ENCODE measurements at regions not wholly inside any gene's neighbourhood (a gene's known extent, or its start where the extent isn't known, plus 50 kb on each side); places are given as distances from the start of the nearest gene placed in this dataset.
"Not testable (repeated sequence)": the region's sequence is repeated elsewhere in the genome, so short reads cannot be mapped to it uniquely, and the experiment has no call there.

- H2AFZ ChIP-seq (ENCODE audit: low read depth, low read length): no peak overlapping the region
- no peaks in the 10 kb centered on the region for H3K79me2 ChIP-seq (replicated peaks; ENCODE audit: insufficient read depth, low read length)
- no peaks in the 10 kb centered on the region for H3K9me2 ChIP-seq (ENCODE audit: insufficient read depth, low read length)
- no peak overlapping the region for H3K4me2 ChIP-seq (ENCODE audit: low read length)
- H3K36me3 ChIP-seq (ENCODE audit: insufficient read depth, low read length): no peaks in the 10 kb centered on the region
- H4K20me1 ChIP-seq (ENCODE audit: insufficient read depth): no peaks in the 10 kb centered on the region
- no peaks in the 10 kb centered on the region for H3K9me3 ChIP-seq (ENCODE audit: low read length)
- H3K4me3 ChIP-seq (ENCODE audit: low read length): no peak overlapping the region
- H3K27me3 ChIP-seq (ENCODE audit: insufficient read depth, low read depth, low read length): no peaks in the 10 kb centered on the region
- TF ChIP-seq REST (IDR thresholded peaks at IDR 0.05; ENCODE audit: borderline replicate concordance): no peak
- TF ChIP-seq EZH2 (IDR thresholded peaks at IDR 0.05; ENCODE audit: borderline replicate concordance, insufficient read depth, low read length, poor library complexity, severe bottlenecking): no peak
- no peak for TF ChIP-seq SMC3 (conservative IDR thresholded peaks at IDR 0.05; ENCODE audit: poor library complexity)
- TF ChIP-seq CTCF (IDR thresholded peaks at IDR 0.05; ENCODE audit: poor library complexity, severe bottlenecking): no peak
- no peak for TF ChIP-seq RAD21 (conservative IDR thresholded peaks at IDR 0.05)
- TF ChIP-seq MXI1 (conservative IDR thresholded peaks at IDR 0.05; ENCODE audit: poor library complexity, severe bottlenecking): no peak
- TF ChIP-seq POLR2AphosphoS5 (IDR thresholded peaks at IDR 0.05): no peak
- TF ChIP-seq EP300 (conservative IDR thresholded peaks at IDR 0.05; ENCODE audit: poor library complexity, severe bottlenecking): no peak
- no peak for TF ChIP-seq TAF1 (IDR thresholded peaks at IDR 0.05; ENCODE audit: low read depth)
- H3F3A ChIP-seq (ENCODE audit: insufficient read depth, low read length, poor library complexity, severe bottlenecking): no peaks in the 10 kb centered on the region
- H3K27ac ChIP-seq (ENCODE audit: low read length): no peak overlapping the region
- H3K9ac ChIP-seq (ENCODE audit: low read length): no peak overlapping the region
Measured at GRCh38 chr20:2223558-2224367, 72.0 kb upstream of the TGM3 start.

GRCh38 chr20:2224368-2224639 lies 71.5 kb upstream of the TGM3 start:
- no peak overlapping the region for H2AFZ ChIP-seq (ENCODE audit: low read depth, low read length)
- H3K27ac ChIP-seq (ENCODE audit: low read length): no peak overlapping the region
- no peaks in the 10 kb centered on the region for H3K27me3 ChIP-seq (ENCODE audit: insufficient read depth, low read depth, low read length)
- no peaks in the 10 kb centered on the region for H3K79me2 ChIP-seq (replicated peaks; ENCODE audit: insufficient read depth, low read length)
- no peaks in the 10 kb centered on the region for H3K9me3 ChIP-seq (ENCODE audit: low read length)
- H3K4me2 ChIP-seq (ENCODE audit: low read length): no peak overlapping the region
- H4K20me1 ChIP-seq (ENCODE audit: insufficient read depth): no peaks in the 10 kb centered on the region
- H3K9me2 ChIP-seq (ENCODE audit: insufficient read depth, low read length): no peaks in the 10 kb centered on the region
- H3K4me3 ChIP-seq (ENCODE audit: low read length): no peak overlapping the region
- TF ChIP-seq TAF1 (IDR thresholded peaks at IDR 0.05; ENCODE audit: low read depth): no peak
- no peak for TF ChIP-seq EP300 (conservative IDR thresholded peaks at IDR 0.05; ENCODE audit: poor library complexity, severe bottlenecking)
- TF ChIP-seq SMC3 (conservative IDR thresholded peaks at IDR 0.05; ENCODE audit: poor library complexity): no peak
- TF ChIP-seq RAD21 (conservative IDR thresholded peaks at IDR 0.05): no peak
- TF ChIP-seq REST (IDR thresholded peaks at IDR 0.05; ENCODE audit: borderline replicate concordance): no peak
- no peak for TF ChIP-seq POLR2AphosphoS5 (IDR thresholded peaks at IDR 0.05)
- no peak for TF ChIP-seq EZH2 (IDR thresholded peaks at IDR 0.05; ENCODE audit: borderline replicate concordance, insufficient read depth, low read length, poor library complexity, severe bottlenecking)
- H3K9ac ChIP-seq (ENCODE audit: low read length): no peak overlapping the region
- no peaks in the 10 kb centered on the region for H3F3A ChIP-seq (ENCODE audit: insufficient read depth, low read length, poor library complexity, severe bottlenecking)
- no peaks in the 10 kb centered on the region for H3K36me3 ChIP-seq (ENCODE audit: insufficient read depth, low read length)

GRCh38 chr20:2227285-2227684 lies 68.5 kb upstream of the TGM3 start:
- H2AFZ ChIP-seq (ENCODE audit: low read depth, low read length); H3K9ac ChIP-seq (ENCODE audit: low read length); H3K9me2 ChIP-seq (ENCODE audit: insufficient read depth, low read length); H3F3A ChIP-seq (ENCODE audit: insufficient read depth, low read length, poor library complexity, severe bottlenecking); H3K27me3 ChIP-seq (ENCODE audit: insufficient read depth, low read depth, low read length); H3K27ac ChIP-seq (ENCODE audit: low read length); H3K36me3 ChIP-seq (ENCODE audit: insufficient read depth, low read length); H4K20me1 ChIP-seq (ENCODE audit: insufficient read depth); H3K9me3 ChIP-seq (ENCODE audit: low read length); H3K4me2 ChIP-seq (ENCODE audit: low read length); H3K4me3 ChIP-seq (ENCODE audit: low read length); H3K79me2 ChIP-seq (replicated peaks; ENCODE audit: insufficient read depth, low read length): not testable (repeated sequence)

Measured in neural cell (in vitro differentiated cells).